ENCODE measurements at regions not wholly inside any gene's neighbourhood (a gene's known extent, or its start where the extent isn't known, plus 50 kb on each side); places are given as distances from the start of the nearest gene placed in this dataset.
A peak's percentile ranks its signal among the peaks of the same experiment; 100 is the strongest.
"Not testable (repeated sequence)": the region's sequence is repeated elsewhere in the genome, so short reads cannot be mapped to it uniquely, and the experiment has no call there.

- Mint-ChIP-seq H3K4me3 (ENCODE audit: unreplicated experiment) (no peak overlapping the region), H3K27me3 (ENCODE audit: low read depth) (peaks cover 12% of the 10 kb centered on the region), H3K9me3 (ENCODE audit: low read depth) (no peaks in the 10 kb centered on the region), H3K36me3 (ENCODE audit: low read depth) (no peaks in the 10 kb centered on the region), H3K4me1 (ENCODE audit: low read depth) (no peaks in the 10 kb centered on the region), H3K27ac (ENCODE audit: unreplicated experiment) (no peak overlapping the region)
- DNase-seq (ENCODE audit: low spot score) = no peak
- TF ChIP-seq CTCF (IDR thresholded peaks at IDR 0.05) = no peak
Observed at GRCh38 chr20:52302736-52303135, 111.2 kb upstream of the ZFP64 start.

GRCh38 chr20:52302051-52302450 lies 110.5 kb upstream of the ZFP64 start:
- not testable (repeated sequence) for DNase-seq (ENCODE audit: low spot score); H3K4me1 Mint-ChIP-seq (ENCODE audit: low read depth); H3K36me3 Mint-ChIP-seq (ENCODE audit: low read depth); H3K9me3 Mint-ChIP-seq (ENCODE audit: low read depth); H3K4me3 Mint-ChIP-seq (ENCODE audit: unreplicated experiment); H3K27ac Mint-ChIP-seq (ENCODE audit: unreplicated experiment)
- peaks cover 12% of the 10 kb centered on the region for H3K27me3 Mint-ChIP-seq (ENCODE audit: low read depth)

- H3K27me3 Mint-ChIP-seq (ENCODE audit: low read depth) = peaks cover 3% of the 10 kb centered on the region
- no peak for TF ChIP-seq CTCF (IDR thresholded peaks at IDR 0.05)
- H3K4me1 Mint-ChIP-seq (ENCODE audit: low read depth) = peaks cover 6% of the 10 kb centered on the region
- DNase-seq (ENCODE audit: low spot score) = no peak
- H3K4me3 Mint-ChIP-seq (ENCODE audit: unreplicated experiment) = no peak overlapping the region
- H3K27ac Mint-ChIP-seq (ENCODE audit: unreplicated experiment) = no peak overlapping the region
- H3K36me3 Mint-ChIP-seq (ENCODE audit: low read depth) = no peaks in the 10 kb centered on the region
- peaks cover 6% of the 10 kb centered on the region for H3K9me3 Mint-ChIP-seq (ENCODE audit: low read depth)
Observed at GRCh38 chr20:52295556-52295955, 104.0 kb upstream of the ZFP64 start.

GRCh38 chr20:52294106-52294628 lies 102.6 kb upstream of the ZFP64 start:
- H3K9me3 Mint-ChIP-seq (ENCODE audit: low read depth) = peaks cover 6% of the 10 kb centered on the region
- no peak for DNase-seq (ENCODE audit: low spot score)
- peaks cover 3% of the 10 kb centered on the region for H3K27me3 Mint-ChIP-seq (ENCODE audit: low read depth)
- no peak overlapping the region for H3K27ac Mint-ChIP-seq (ENCODE audit: unreplicated experiment)
- no peak overlapping the region for H3K4me3 Mint-ChIP-seq (ENCODE audit: unreplicated experiment)
- H3K36me3 Mint-ChIP-seq (ENCODE audit: low read depth) = no peaks in the 10 kb centered on the region
- H3K4me1 Mint-ChIP-seq (ENCODE audit: low read depth) = peaks cover 8% of the 10 kb centered on the region
- TF ChIP-seq CTCF (IDR thresholded peaks at IDR 0.05) = no peak

GRCh38 chr20:52291109-52291508 lies 99.5 kb upstream of the ZFP64 start:
- peaks cover 8% of the 10 kb centered on the region for H3K4me1 Mint-ChIP-seq (ENCODE audit: low read depth)
- peaks cover 5% of the 10 kb centered on the region for H3K27me3 Mint-ChIP-seq (ENCODE audit: low read depth)
- no peak overlapping the region for H3K4me3 Mint-ChIP-seq (ENCODE audit: unreplicated experiment)
- TF ChIP-seq CTCF (IDR thresholded peaks at IDR 0.05) = no peak
- H3K9me3 Mint-ChIP-seq (ENCODE audit: low read depth) = peaks cover 6% of the 10 kb centered on the region
- H3K36me3 Mint-ChIP-seq (ENCODE audit: low read depth) = no peaks in the 10 kb centered on the region
- no peak for DNase-seq (ENCODE audit: low spot score)
- H3K27ac Mint-ChIP-seq (ENCODE audit: unreplicated experiment) = peak overlapping the region; percentile 62

- Mint-ChIP-seq H3K9me3 (ENCODE audit: low read depth) (peaks cover 6% of the 10 kb centered on the region), H3K4me1 (ENCODE audit: low read depth) (peaks cover 8% of the 10 kb centered on the region), H3K36me3 (ENCODE audit: low read depth) (no peaks in the 10 kb centered on the region), H3K4me3 (ENCODE audit: unreplicated experiment) (no peak overlapping the region), H3K27ac (ENCODE audit: unreplicated experiment) (peak overlapping the region; percentile 76), H3K27me3 (ENCODE audit: low read depth) (peaks cover 5% of the 10 kb centered on the region)
- no peak for DNase-seq (ENCODE audit: low spot score)
- no peak for TF ChIP-seq CTCF (IDR thresholded peaks at IDR 0.05)
Observed at GRCh38 chr20:52290569-52290968, 99.0 kb upstream of the ZFP64 start.
